ENCODE measurements at regions not wholly inside any gene's neighbourhood (a gene's known extent, or its start where the extent isn't known, plus 50 kb on each side); places are given as distances from the start of the nearest gene placed in this dataset.

- DNase-seq (ENCODE audit: low read depth): no peak
- H3K4me3 ChIP-seq (ENCODE audit: low read length): no peak overlapping the region
- no peak for TF ChIP-seq CTCF (conservative IDR thresholded peaks at IDR 0.05; ENCODE audit: low read depth, low read length)
These were observed 160.3 kb downstream of the SLITRK6 start for GRCh38 chr13:85638815-85639393.

- no peak overlapping the region for H3K4me3 ChIP-seq (ENCODE audit: low read length)
- DNase-seq (ENCODE audit: low read depth): no peak
- TF ChIP-seq CTCF (conservative IDR thresholded peaks at IDR 0.05; ENCODE audit: low read depth, low read length): no peak
These were observed 161.0 kb downstream of the SLITRK6 start for GRCh38 chr13:85638265-85638664.

DNA sequence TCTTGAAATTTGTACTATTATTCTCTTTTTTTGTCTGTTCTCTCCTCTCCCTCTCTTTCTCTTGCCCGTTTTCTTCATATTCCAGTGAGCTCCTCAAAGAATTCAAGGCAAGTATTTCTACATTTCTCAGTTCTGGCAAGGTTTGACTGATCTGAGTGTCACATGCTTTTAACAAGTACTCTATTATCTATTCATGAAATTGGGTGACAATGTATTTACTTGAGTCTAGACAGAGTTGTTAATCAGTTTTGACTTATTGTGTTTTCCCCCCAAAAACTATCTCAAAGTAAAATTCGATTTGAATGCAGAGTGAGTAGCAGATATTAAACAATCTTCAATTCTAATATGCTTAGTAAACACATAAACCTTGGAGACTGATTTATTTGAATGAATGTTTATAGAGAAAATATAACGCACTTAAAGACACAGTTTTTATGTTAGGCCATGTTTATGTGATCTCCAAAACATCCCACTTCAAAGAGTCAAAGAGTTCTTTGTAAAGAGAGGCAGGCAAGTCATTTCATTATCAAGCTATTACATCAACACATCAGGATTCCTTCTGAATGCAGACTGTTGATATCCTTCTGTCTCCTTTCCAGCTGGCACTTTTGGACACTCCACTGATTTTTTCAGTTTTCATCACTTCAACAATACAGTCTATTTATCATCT is 166.6 kb downstream of the SLITRK6 start:
- TF ChIP-seq CTCF (conservative IDR thresholded peaks at IDR 0.05; ENCODE audit: low read depth, low read length): no peak
- no peak for DNase-seq (ENCODE audit: low read depth)
- H3K4me3 ChIP-seq (ENCODE audit: low read length): no peak overlapping the region

GRCh38 chr13:85631801-85632200 is 167.4 kb downstream of the SLITRK6 start:
- no peak for TF ChIP-seq CTCF (conservative IDR thresholded peaks at IDR 0.05; ENCODE audit: low read depth, low read length)
- no peak overlapping the region for H3K4me3 ChIP-seq (ENCODE audit: low read length)
- DNase-seq (ENCODE audit: low read depth): no peak

DNA sequence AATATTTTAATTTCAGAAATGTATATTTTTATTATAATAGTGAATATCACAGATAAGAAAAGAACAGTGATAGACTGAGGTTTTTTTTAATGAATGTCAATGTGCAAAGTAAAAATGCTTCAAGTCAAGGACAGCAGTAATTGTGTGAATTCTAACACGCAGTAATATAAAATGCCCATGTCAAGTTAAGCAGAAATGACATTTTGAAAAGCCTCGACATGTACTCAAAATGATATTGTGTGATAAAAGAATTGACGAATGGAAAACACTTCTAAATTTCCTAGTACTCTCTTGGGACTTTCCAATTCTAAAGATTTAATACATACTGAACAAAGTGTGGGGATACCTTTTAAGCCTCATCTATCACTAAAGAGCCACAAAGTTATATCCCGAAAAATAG is 172.6 kb downstream of the SLITRK6 start:
- no peak for DNase-seq (ENCODE audit: low read depth)

GRCh38 chr13:85619321-85619720 is 179.9 kb downstream of the SLITRK6 start:
- no peak for DNase-seq (ENCODE audit: low read depth)
- H3K4me3 ChIP-seq (ENCODE audit: low read length): no peak overlapping the region
- TF ChIP-seq CTCF (conservative IDR thresholded peaks at IDR 0.05; ENCODE audit: low read depth, low read length): no peak

More for the DNA sequence above, 172.6 kb downstream of the SLITRK6 start:
- no peak for TF ChIP-seq CTCF (conservative IDR thresholded peaks at IDR 0.05; ENCODE audit: low read depth, low read length)
- H3K4me3 ChIP-seq (ENCODE audit: low read length): no peak overlapping the region

DNA sequence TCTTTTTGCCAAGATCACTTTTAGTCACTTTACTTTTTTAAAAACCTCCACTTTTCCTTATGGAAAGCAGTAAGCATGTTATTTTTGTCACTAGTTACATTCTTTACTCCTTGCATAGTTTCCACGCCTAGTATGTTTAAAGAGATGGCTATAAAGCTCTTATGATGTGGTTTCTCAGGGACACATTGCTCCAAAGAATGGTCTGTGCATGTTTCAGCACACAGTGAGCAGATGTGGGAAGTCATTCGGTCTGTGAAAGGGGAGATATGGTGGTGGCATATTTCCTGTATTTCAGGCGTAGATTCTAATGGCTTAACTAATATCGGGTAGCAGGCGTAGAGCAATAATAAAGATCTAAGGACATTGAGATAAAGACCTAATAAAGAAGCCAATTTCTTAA is 180.7 kb downstream of the SLITRK6 start:
- TF ChIP-seq CTCF (conservative IDR thresholded peaks at IDR 0.05; ENCODE audit: low read depth, low read length): no peak
- no peak for DNase-seq (ENCODE audit: low read depth)

More for the DNA sequence above, 180.7 kb downstream of the SLITRK6 start:
- H3K4me3 ChIP-seq (ENCODE audit: low read length): no peak overlapping the region

Data from retinal pigment epithelial cell (primary cell).